LNCAP (cell line): ENCODE measurements at regions not wholly inside any gene's neighbourhood (a gene's known extent, or its start where the extent isn't known, plus 50 kb on each side); places are given as distances from the start of the nearest gene placed in this dataset.

Experiments
- CTCF ChIP-seq: fragments of 450-650 bp; IDR thresholded peaks from 2 replicates; pipeline ENCODE4 v1.5.1; 2017; ENCODE audit warnings: mild to moderate bottlenecking

GRCh38 chr7:94176694-94177200 is 172.6 kb upstream of the BET1 start:
- TF ChIP-seq CTCF, result no peak

DNA sequence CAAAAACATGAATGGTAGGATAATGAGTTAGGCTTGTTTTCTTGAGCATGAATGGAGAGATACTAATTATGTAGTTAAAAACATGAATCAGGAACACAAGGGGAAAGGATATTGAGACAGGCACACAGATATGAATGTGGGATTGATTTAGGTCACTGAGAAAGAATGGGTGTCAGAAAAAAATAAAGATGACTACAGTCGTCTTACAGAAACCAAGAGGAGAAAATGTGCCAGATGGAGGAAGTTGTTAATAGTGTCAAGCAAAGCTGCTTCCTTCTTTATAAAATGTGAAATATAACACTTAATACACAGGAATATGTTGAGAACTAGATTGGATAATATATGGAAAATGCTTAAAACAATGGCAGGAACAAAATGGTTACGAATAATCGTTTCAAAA is 173.3 kb upstream of the BET1 start:
- TF ChIP-seq CTCF, result no peak

- no peak for TF ChIP-seq CTCF
These were observed 174.1 kb upstream of the BET1 start for GRCh38 chr7:94178230-94178629.

GRCh38 chr7:94179466-94179865 is 175.3 kb upstream of the BET1 start:
- TF ChIP-seq CTCF, result no peak

DNA sequence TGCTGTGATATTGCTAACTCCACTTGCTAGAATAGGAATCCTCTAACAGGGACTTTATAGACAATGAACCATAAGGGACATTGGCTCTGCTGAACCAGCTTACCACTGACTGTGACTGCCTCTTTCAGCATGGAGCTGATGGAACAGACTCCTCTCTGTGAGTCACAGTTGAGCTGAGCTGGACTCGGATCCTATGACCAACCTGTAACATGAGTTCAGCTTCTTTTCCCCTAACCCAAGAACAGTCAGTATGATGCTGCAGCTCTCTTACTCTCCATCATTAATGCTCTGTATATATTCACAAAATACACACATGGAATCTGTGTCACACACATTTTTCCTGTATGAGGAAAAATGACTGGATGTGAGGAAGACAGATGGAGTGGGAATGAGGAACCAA is 177.9 kb upstream of the BET1 start:
- no peak for TF ChIP-seq CTCF

GRCh38 chr7:94182721-94183120 is 178.6 kb upstream of the BET1 start:
- no peak for TF ChIP-seq CTCF

DNA sequence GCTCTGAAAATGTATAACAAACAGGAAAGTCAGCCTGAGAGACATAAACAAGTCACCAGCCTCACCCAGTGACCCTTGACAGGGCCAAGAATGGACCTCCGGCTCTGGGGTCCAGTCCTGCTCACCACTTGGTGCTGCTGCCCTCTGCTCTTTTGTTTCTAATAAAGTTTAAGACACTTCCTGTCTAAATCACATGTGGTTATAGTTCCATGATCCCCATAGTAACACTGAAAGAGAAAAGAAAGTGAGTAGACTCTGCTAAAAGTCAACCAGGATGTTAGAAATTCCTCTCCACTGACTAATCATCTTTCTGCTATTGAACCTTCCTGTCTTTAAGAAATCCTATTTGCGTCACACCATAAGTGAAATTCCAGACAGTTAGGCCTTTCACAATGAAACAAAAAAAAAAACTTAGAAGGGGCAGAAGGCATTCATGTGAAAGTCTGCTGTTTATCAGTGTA is 179.2 kb upstream of the BET1 start:
- no peak for TF ChIP-seq CTCF

- TF ChIP-seq CTCF, result no peak
These were observed 179.7 kb upstream of the BET1 start for GRCh38 chr7:94183891-94184290.
